ENCODE measurements at regions not wholly inside any gene's neighbourhood (a gene's known extent, or its start where the extent isn't known, plus 50 kb on each side); places are given as distances from the start of the nearest gene placed in this dataset.

GRCh38 chr2:239892441-239893235 is 132.5 kb downstream of the NDUFA10 start:
- TF ChIP-seq CTCF (IDR thresholded peaks at IDR 0.05) (no peak), POLR2A (IDR thresholded peaks at IDR 0.05) (no peak)
